Dermis blood vessel endothelial cell (primary cell): ENCODE measurements at regions not wholly inside any gene's neighbourhood (a gene's known extent, or its start where the extent isn't known, plus 50 kb on each side); places are given as distances from the start of the nearest gene placed in this dataset.
"Not testable (repeated sequence)": the region's sequence is repeated elsewhere in the genome, so short reads cannot be mapped to it uniquely, and the experiment has no call there.

Source experiments
- DNase-seq: peaks from one replicate; pipeline ENCODE4 v3.0.0; 2010

DNA sequence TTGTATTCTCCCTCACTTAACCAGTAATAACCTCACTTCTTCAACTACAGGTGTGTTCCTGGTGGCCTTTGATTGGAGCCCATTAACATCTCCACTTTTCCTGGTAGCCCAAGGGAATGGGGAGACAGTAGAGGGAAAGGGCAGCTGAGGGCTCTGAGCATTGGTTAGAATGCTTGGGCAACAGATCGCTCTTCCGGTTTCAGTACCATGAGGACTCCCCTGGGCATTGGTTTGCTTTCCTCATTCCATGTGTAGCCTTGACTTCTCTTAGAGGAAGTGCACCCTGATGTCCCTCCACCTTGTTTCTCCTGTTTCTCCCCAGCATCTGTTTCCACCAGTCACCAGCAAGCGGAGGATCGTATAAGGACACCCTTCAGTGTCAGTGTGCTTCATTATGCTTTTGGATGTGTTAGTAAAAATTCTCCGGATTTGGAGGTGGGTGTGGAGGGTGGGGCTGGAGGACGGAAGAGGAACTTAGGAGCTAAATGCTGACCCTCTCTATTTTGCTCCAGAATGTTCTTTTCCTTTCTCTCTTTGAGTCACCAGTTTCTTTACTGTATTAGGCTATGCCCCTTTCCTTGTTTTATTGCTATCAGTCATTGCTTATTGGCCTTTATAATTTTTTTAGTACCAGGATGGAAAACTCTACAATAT lies 50.6 kb upstream of the ZNG1B start:
- not testable (repeated sequence) for DNase-seq

DNA sequence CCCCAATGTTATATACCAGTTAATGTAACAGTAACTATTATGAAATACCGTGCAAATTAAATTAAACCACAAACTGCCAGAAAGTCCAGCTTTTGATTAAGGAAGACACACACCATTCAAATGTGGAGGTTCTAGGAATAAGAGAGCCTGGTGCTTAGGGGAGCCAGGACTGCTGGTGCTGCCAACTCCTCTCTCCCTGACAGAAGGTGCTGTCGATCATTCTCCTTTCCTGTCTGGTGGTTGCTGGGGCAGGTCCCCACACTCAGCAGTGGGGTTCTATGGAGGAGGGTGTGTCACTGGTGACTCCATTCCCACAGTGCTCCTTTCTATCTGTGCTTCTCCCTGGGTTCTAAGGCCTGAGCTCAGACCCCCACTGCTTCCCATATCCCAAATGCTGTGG lies 57.9 kb upstream of the ZNG1B start:
- DNase-seq = not testable (repeated sequence)

- DNase-seq = no peak
These were observed 60.5 kb upstream of the ZNG1B start for GRCh38 chr2:113376913-113377445.

DNA sequence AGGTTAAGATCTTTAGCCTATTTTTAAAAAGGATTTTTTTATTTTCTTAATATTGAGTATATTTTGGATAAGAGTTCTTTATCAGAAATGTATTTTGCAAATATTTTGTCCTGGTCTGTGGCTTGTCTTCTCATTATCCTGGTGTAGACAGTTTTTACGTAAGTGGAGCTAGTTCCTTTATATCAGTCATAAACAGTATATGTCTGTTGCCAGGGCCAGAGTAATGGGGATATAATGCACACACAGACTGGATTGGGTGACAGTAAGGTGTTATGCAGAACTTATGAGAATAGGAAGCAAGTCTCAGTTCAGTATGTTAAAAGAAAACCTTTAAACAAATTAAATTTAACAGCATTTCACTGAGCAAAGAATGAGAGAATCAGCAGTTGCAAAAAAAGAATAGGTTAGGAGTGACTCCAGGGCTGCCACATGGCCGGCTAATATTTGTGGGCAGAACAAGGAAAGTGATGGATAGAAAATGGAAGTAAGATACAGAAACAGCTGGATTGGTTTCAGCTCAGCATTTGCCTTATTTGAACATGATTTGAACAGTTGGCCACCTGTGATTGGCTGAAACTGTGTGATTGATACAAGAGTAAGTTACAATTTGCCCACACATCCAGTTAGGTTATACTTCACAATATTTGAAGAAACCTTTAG lies 61.1 kb upstream of the ZNG1B start:
- no peak for DNase-seq

DNA sequence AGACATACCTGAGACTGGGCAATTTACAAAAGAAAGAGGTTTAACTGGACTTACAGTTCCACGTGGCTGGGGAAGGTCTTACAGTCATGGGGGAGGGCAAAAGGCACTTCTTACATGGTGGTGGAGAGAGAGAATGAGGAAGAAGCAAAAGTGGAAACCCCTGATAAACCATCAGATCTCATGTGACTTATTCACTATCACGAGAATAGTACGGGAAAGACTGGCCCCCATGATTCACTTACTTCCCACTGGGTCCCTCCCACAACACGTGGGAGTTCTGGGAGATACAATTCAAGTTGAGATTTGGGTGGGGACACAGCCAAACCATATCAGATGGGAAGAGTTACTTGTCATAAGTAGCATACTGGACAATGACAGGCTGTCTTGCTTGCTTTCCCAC lies 62.6 kb upstream of the ZNG1B start:
- DNase-seq = not testable (repeated sequence)

DNA sequence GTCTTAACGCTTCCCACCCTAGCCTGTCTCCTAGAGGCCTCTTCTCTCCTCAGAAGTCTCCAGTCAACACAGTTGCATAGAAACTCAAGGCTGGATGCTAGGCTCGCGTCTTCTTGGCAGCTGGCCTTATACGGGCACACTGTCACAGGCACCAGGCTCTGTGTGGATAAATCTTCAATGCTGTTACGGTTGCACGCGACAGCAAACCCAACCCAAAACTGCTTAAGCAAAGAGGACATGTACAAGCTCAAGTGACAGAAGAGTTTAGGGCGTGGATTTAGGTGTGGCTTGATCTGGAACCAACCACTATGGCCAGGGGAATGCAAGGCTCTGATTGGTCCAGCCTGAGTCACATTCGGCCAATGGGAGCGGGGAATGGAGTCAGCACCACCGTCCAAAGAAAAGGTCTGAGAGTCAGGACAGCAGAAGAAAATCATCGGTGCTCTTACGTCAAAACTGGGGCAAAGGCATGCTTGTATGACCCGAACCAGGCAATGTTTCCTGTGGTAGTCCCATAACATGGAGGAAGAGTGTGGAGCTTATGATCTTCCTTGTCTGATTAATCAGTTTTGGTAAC lies 65.1 kb upstream of the ZNG1B start:
- DNase-seq = peak; percentile 5

GRCh38 chr2:113370478-113371091 lies 66.9 kb upstream of the ZNG1B start:
- peak; percentile 81 for DNase-seq

- no peak for DNase-seq
These were observed 67.5 kb upstream of the ZNG1B start for GRCh38 chr2:113370030-113370429.

- not testable (repeated sequence) for DNase-seq
These were observed 68.9 kb upstream of the ZNG1B start for GRCh38 chr2:113368581-113368980.

DNA sequence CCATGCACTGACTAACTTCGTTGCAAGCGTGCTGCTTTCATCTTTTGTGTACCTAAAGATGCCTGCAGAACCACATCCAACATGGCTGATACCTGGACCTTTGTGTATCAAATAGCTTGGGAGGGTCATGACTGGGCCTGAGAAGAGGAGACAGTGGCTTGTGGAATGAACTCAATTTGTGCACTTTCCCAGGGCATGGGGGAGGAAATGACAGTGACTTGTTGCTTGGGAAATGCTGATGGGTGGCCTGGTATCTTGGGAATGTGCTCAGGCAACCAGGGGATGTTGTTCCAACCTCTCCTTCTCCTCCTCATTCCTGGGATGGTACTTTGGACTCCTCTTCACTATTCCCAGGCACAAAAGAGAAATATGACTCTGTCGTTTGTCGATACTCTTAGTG lies 70.7 kb upstream of the ZNG1B start:
- not testable (repeated sequence) for DNase-seq

DNA sequence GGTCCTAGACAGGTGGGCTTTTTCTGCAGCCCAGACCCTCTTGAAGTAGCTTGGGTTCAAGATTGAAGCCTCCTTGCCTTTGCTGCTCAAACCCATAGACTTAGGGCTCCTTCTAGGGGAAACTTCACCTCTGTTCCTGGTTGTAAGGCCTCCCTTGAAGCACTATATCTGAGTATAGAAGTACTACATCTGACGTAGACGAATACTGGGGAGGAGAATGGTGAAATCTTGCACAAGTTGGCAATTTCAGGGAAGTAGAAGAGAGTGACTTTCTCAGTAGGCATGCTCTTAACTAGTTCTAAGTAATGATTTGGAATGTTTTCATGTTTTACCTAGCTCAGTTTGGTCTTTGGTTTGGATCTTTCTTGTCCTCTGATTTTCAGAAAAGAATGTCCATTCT lies 71.7 kb upstream of the ZNG1B start:
- not testable (repeated sequence) for DNase-seq

- DNase-seq = not testable (repeated sequence)
These were observed 72.2 kb upstream of the ZNG1B start for GRCh38 chr2:113365290-113365689.

DNA sequence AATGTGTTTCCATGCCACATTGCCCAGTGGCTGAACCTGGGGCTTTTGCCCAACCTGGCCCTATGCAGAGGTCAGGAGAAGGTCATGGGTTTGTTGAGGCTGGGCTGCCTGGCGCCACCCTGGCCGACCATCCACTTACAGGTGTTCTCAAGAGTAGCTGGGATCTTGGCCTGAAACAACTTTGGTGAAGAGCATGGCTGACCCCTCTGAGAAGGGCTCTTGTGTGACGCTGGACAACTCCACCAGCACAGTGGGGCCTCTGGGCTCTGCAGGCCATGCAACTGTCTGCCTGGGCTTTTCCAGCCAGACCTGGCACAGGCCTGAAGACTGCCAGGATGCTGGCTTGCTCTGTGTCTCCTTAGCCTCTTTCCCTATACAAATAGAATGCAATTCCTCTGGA lies 76.4 kb upstream of the ZNG1B start:
- DNase-seq = no peak

GRCh38 chr2:113357071-113357470 lies 78.3 kb upstream of the PAX8 start:
- no peak for DNase-seq

DNA sequence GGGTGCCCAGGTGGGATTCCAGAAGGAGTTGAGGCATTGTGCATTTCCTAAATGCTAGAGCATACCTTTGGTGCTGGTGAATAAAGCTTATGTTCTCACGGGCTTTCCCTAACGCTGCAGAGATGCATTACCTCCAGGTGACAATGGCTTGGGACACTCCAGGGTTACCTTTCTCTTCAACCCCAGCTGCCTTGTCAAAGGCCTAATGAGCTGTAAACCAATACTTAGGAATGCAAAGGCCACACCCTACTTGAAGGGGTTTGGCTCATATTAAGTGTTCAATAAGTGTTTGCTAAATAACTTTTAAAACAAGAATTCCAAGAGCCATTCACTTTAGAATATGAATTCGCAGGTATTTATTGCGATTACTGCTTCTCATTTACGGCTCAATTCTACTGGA lies 77.6 kb upstream of the PAX8 start:
- not testable (repeated sequence) for DNase-seq

DNA sequence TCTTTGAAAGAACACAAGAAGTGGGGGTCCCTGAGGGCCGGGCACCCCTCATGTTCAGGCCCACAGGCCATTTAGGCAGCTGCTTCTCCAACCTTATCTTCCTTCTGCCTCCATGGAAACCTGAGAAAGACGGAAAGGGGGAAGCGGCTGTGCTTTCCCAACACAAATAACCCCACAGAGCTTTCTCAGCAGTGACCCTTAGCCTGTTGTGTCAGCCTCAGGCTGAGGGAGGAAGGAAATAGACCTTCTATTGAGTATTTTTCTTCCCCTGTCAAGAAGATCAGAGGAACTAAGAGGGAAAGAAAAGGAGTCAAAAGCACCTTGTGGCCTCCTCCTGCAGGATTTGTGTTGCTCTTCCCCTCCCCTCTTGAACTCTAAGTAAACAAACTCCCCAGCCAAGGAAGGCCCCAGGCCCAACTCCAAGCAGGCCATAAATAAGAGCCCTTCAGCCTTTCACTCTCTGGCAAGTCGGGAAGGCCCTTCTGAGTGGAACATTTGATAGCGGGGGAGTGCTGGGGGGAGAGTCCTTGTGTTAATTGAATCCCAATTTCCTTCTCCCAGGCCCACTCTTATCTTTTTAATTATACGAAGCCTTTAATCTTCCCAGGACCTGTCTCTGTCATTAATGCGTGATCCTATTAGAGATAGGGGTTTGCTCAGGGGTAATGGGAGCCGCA lies 76.8 kb upstream of the PAX8 start:
- not testable (repeated sequence) for DNase-seq

DNA sequence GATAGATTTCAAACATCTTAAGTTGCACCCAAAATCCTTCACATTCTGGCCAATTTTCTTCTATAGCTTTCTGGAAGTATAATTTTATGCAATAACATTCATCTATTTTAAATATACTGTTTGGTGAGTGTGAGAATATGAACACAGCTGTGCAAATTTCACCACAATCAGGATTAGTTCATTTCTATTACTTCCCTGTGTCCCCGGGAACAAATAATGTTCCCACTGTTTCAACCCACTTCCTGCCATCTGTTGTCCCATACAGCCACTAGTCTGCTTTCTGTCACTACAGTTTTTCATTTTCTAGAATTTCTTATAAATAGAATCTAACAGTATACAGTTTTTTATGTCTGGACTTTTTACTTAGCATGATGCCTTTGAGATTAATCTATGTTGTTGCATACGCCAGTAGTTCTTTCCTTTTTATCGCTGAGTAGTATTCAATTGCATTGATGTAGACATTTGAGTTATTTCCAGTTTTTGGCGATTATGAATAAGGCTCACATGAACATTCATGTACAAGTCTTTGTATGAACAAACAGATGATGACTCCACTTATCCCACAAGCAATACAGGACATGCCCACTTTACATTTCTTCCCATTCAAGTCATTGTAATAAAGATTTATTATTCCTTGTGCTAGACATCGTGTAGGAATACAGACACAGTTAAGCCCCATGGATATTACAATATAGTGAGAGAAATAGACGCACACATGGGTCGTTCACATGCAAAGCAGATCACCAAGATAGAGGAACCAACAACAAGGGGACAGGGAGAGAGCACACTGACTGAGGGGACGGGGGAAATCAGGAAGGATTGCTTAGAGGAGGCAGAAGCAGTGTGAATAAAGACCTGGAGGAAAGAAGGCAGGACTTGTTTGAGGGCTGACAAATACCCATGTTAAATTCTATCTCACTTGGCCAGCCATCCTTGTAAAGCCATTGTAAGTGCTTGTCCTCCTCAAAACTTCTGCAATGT lies 72.9 kb upstream of the PAX8 start:
- DNase-seq = no peak

- not testable (repeated sequence) for DNase-seq
These were observed 65.1 kb upstream of the PAX8 start for GRCh38 chr2:113343800-113344199.

- DNase-seq = no peak
These were observed 63.9 kb upstream of the PAX8 start for GRCh38 chr2:113342650-113343049.

GRCh38 chr2:113341870-113342253 lies 63.1 kb upstream of the PAX8 start:
- DNase-seq = not testable (repeated sequence)

DNA sequence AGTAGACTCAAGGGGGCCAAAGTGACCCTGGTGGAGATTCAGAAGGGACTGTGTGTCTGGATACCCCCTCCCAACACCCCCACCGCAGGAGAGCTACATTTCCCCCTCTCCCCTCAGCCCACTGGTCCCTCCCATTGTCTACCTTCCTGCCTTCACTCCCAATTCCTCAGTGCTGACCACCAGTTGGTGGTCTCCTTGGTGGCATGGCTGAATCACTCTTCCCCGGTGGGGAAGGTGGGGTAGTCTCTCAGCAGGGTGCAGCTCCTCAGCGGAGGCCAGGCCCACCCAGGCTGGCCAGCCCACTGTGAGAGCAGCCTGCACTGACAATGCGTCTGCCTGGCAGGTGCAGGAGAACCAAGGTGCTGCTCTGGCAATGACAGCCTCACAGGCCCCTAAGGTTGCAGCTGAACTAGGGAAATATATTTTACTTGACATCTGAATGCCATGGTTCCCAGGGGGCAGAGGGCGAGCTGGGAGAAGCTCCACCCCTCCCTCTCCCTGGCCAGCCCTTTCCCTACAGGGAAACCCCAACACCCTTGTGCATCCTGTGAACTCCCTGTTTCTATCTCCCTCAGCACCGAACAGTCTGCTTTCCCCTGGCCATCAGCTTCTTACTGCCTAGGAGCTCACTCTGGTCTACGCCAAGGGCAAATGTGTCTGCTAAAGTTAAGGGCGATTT lies 62.6 kb upstream of the PAX8 start:
- no peak for DNase-seq
